ENCODE measurements at regions not wholly inside any gene's neighbourhood (a gene's known extent, or its start where the extent isn't known, plus 50 kb on each side); places are given as distances from the start of the nearest gene placed in this dataset.

GRCh38 chr2:83068714-83069113 lies 1390.4 kb downstream of the SUCLG1 start:
- no peak for TF ChIP-seq EP300 (IDR thresholded peaks at IDR 0.05)
- TF ChIP-seq POLR2A (IDR thresholded peaks at IDR 0.05) = no peak
- no peak for TF ChIP-seq CTCF (IDR thresholded peaks at IDR 0.05)

Data from ovary (tissue), 3 donors.